H1 (cell line): ENCODE measurements at regions not wholly inside any gene's neighbourhood (a gene's known extent, or its start where the extent isn't known, plus 50 kb on each side); places are given as distances from the start of the nearest gene placed in this dataset.
"Not testable (repeated sequence)": the region's sequence is repeated elsewhere in the genome, so short reads cannot be mapped to it uniquely, and the experiment has no call there.

Experiments
- CTCF ChIP-seq, 3 experiments: IDR thresholded peaks; 1 replicate in 2 of 3; 2 replicates in 1 of 3; pipeline versions ENCODE4 v1.5.1 to v1.6.1; 2011; ENCODE audit warnings: low read length in 3 of 3, mild to moderate bottlenecking in 3 of 3, inconsistent platforms in 2 of 3, low read depth in 1 of 3, moderate library complexity in 1 of 3; ENCODE audit not compliant: insufficient read depth in 1 of 3; ENCODE audit errors: control extremely low read depth in 1 of 3
- POLR2A ChIP-seq, 2 experiments: IDR thresholded peaks; 1 replicate in 1 of 2; 2 replicates in 1 of 2; pipeline ENCODE4 v1.6.1; 2011; ENCODE audit warnings: low read depth in 2 of 2, low read length in 2 of 2, mild to moderate bottlenecking in 2 of 2; ENCODE audit errors: control extremely low read depth in 1 of 2
- SP1 ChIP-seq: IDR thresholded peaks from 2 replicates; pipeline ENCODE4 v1.6.1; 2011; ENCODE audit warnings: low read depth, low read length

- not testable (repeated sequence) for TF ChIP-seq POLR2A (IDR thresholded peaks at IDR 0.05; ENCODE audit: control extremely low read depth in 1 of 2, low read depth in 2 of 2, low read length in 2 of 2); CTCF (IDR thresholded peaks at IDR 0.05; ENCODE audit: control extremely low read depth in 1 of 3, insufficient read depth in 1 of 3, low read depth in 1 of 3, low read length in 3 of 3); SP1
These were observed 373.4 kb downstream of the RND3 start for GRCh38 chr2:150114089-150114488.
